Fibroblast of skin of right biceps (primary cell): ENCODE measurements at regions not wholly inside any gene's neighbourhood (a gene's known extent, or its start where the extent isn't known, plus 50 kb on each side); places are given as distances from the start of the nearest gene placed in this dataset.

Experiments used
- DNase-seq: peaks from one replicate; pipeline ENCODE4 v3.0.0-alpha.2; 2013

- no peak for DNase-seq
These were observed 262.8 kb upstream of the HS3ST5 start for GRCh38 chr6:114605656-114606055.

GRCh38 chr6:114600381-114600780, 257.6 kb upstream of the HS3ST5 start:
- DNase-seq, result no peak

- no peak for DNase-seq
These were observed 252.8 kb upstream of the HS3ST5 start for GRCh38 chr6:114595591-114595990.

GRCh38 chr6:114595186-114595585, 252.4 kb upstream of the HS3ST5 start:
- DNase-seq, result no peak

- DNase-seq, result no peak
These were observed 249.7 kb upstream of the HS3ST5 start for GRCh38 chr6:114592506-114592905.

- no peak for DNase-seq
These were observed 245.9 kb upstream of the HS3ST5 start for GRCh38 chr6:114588726-114589125.

GRCh38 chr6:114586298-114586697, 243.5 kb upstream of the HS3ST5 start:
- DNase-seq, result no peak

- DNase-seq, result no peak
These were observed 238.5 kb upstream of the HS3ST5 start for GRCh38 chr6:114581293-114581692.

- no peak for DNase-seq
These were observed 238.1 kb upstream of the HS3ST5 start for GRCh38 chr6:114580882-114581281.

GRCh38 chr6:114579486-114579885, 236.7 kb upstream of the HS3ST5 start:
- DNase-seq, result no peak

GRCh38 chr6:114577109-114577508, 234.3 kb upstream of the HS3ST5 start:
- no peak for DNase-seq

- no peak for DNase-seq
These were observed 233.5 kb upstream of the HS3ST5 start for GRCh38 chr6:114576330-114576729.

- DNase-seq, result no peak
These were observed 226.8 kb upstream of the HS3ST5 start for GRCh38 chr6:114569669-114570068.

GRCh38 chr6:114564302-114564933, 221.6 kb upstream of the HS3ST5 start:
- no peak for DNase-seq

GRCh38 chr6:114559419-114559818, 216.6 kb upstream of the HS3ST5 start:
- DNase-seq, result no peak

- no peak for DNase-seq
These were observed 215.3 kb upstream of the HS3ST5 start for GRCh38 chr6:114558153-114558552.

GRCh38 chr6:114556846-114557488, 214.1 kb upstream of the HS3ST5 start:
- no peak for DNase-seq

GRCh38 chr6:114550316-114550715, 207.5 kb upstream of the HS3ST5 start:
- DNase-seq, result no peak

- DNase-seq, result no peak
These were observed 200.9 kb upstream of the HS3ST5 start for GRCh38 chr6:114543696-114544095.

- DNase-seq, result no peak
These were observed 199.0 kb upstream of the HS3ST5 start for GRCh38 chr6:114541794-114542193.

GRCh38 chr6:114537977-114538376, 195.2 kb upstream of the HS3ST5 start:
- no peak for DNase-seq

GRCh38 chr6:114534813-114535212, 192.0 kb upstream of the HS3ST5 start:
- DNase-seq, result no peak

- DNase-seq, result no peak
These were observed 181.3 kb upstream of the HS3ST5 start for GRCh38 chr6:114524081-114524480.

- no peak for DNase-seq
These were observed 180.7 kb upstream of the HS3ST5 start for GRCh38 chr6:114523508-114523907.

- DNase-seq, result no peak
These were observed 179.1 kb upstream of the HS3ST5 start for GRCh38 chr6:114521926-114522325.
